Ascending aorta (tissue), 2 donors: ENCODE measurements at regions not wholly inside any gene's neighbourhood (a gene's known extent, or its start where the extent isn't known, plus 50 kb on each side); places are given as distances from the start of the nearest gene placed in this dataset.

Source experiments
- DNase-seq, 2 donors: peaks; one replicate each; pipeline ENCODE4 v3.0.0-alpha.2; 2019; ENCODE audit warnings: low spot score in 2 of 2
- H3K27ac ChIP-seq, 2 donors: fragments of 200-600 bp; sonication (generic); one replicate each; pipeline ENCODE4 v1.5.1; 2016 to 2017; ENCODE audit warnings: mild to moderate bottlenecking in 1 of 2
- H3K27me3 ChIP-seq: fragments of 200-600 bp; sonication (generic); one replicate; pipeline ENCODE4 v1.5.1; 2017
- H3K36me3 ChIP-seq, 2 donors: fragments of 200-600 bp; sonication (generic); one replicate each; pipeline ENCODE4 v1.5.1; 2016
- H3K4me1 ChIP-seq, 2 donors: fragments of 200-600 bp; sonication (generic); one replicate each; pipeline ENCODE4 v1.5.1; 2016 to 2017; ENCODE audit warnings: mild to moderate bottlenecking in 1 of 2
- H3K4me3 ChIP-seq, 2 donors: fragments of 200-600 bp; sonication (generic); one replicate each; pipeline ENCODE4 v1.5.1; 2016 to 2017; ENCODE audit warnings: mild to moderate bottlenecking in 1 of 2
- H3K9me3 ChIP-seq, 2 donors: fragments of 200-600 bp; sonication (generic); one replicate each; pipeline ENCODE4 v1.5.1; 2016
- intact Hi-C: fragments of 100-400 bp; cut with DNase I; formaldehyde crosslinking; loops from one replicate; pipeline ENCODE4 v1.15.1; 2023
- TF ChIP-seq, protein P1 (sequence below), 3 experiments: fragments of 200-600 bp in 2 of 3; fragments of 450-650 bp in 1 of 3; sonication (generic) in 2 of 3; IDR thresholded peaks; one replicate each; pipeline ENCODE4 v1.5.1; 2016 to 2019; ENCODE audit warnings: antibody characterized with exemption in 3 of 3, mild to moderate bottlenecking in 1 of 3, moderate library complexity in 1 of 3

DNA sequence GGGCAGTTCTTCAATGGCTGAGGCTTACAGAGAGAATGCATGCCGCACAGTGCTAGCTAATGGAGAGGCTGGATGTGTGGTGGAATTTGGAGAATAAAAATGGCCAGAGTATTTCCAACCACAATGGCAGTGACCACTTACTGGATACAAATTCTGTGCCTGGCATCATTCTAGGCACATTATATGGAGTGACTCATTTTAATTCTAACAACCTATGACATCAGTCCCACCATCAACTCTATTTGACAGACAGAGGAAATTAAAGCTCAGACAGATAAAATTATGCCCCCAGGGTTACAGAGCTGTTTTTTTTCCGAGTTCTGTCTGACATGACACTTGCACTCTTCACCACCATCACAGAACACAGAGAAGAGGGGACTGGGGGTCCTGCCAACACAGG is 105.6 kb upstream of the IL12B start:
- H3K4me1 ChIP-seq = no peaks in the 10 kb centered on the region
- no peaks in the 10 kb centered on the region for H3K27me3 ChIP-seq
- no peaks in the 10 kb centered on the region for H3K9me3 ChIP-seq
- TF ChIP-seq, protein P1, sequence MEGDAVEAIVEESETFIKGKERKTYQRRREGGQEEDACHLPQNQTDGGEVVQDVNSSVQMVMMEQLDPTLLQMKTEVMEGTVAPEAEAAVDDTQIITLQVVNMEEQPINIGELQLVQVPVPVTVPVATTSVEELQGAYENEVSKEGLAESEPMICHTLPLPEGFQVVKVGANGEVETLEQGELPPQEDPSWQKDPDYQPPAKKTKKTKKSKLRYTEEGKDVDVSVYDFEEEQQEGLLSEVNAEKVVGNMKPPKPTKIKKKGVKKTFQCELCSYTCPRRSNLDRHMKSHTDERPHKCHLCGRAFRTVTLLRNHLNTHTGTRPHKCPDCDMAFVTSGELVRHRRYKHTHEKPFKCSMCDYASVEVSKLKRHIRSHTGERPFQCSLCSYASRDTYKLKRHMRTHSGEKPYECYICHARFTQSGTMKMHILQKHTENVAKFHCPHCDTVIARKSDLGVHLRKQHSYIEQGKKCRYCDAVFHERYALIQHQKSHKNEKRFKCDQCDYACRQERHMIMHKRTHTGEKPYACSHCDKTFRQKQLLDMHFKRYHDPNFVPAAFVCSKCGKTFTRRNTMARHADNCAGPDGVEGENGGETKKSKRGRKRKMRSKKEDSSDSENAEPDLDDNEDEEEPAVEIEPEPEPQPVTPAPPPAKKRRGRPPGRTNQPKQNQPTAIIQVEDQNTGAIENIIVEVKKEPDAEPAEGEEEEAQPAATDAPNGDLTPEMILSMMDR (IDR thresholded peaks at IDR 0.05) = no peak
- no peak overlapping the region for H3K27ac ChIP-seq
- intact Hi-C loops = no loop called here
- no peak for DNase-seq
- no peak overlapping the region for H3K4me3 ChIP-seq
- H3K36me3 ChIP-seq = no peaks in the 10 kb centered on the region

DNA sequence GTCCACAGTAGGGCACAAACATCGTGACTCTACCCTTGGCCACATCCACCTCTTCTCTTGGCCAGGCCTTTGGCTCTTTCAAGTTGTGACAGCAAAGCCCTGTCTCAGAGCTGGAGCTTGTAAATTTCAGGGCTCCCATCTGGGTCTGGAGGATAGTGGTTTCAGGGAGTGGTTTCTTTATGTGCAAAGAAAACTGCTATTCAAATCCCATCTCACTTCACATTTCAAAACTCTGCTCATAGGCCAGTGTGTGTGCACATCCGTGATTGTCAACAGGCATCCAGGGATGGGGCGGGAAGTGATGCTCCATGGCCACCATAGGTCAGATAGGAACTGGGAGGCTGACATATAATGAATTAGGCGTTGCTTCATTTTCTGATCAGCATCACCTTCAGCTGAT is 107.8 kb upstream of the IL12B start:
- no peak overlapping the region for H3K27ac ChIP-seq
- no peak overlapping the region for H3K4me3 ChIP-seq
- intact Hi-C loops = no loop called here
- no peaks in the 10 kb centered on the region for H3K4me1 ChIP-seq
- H3K9me3 ChIP-seq = no peaks in the 10 kb centered on the region
- TF ChIP-seq, protein P1 (IDR thresholded peaks at IDR 0.05) = no peak
- H3K27me3 ChIP-seq = no peaks in the 10 kb centered on the region
- no peak for DNase-seq
- no peaks in the 10 kb centered on the region for H3K36me3 ChIP-seq

DNA sequence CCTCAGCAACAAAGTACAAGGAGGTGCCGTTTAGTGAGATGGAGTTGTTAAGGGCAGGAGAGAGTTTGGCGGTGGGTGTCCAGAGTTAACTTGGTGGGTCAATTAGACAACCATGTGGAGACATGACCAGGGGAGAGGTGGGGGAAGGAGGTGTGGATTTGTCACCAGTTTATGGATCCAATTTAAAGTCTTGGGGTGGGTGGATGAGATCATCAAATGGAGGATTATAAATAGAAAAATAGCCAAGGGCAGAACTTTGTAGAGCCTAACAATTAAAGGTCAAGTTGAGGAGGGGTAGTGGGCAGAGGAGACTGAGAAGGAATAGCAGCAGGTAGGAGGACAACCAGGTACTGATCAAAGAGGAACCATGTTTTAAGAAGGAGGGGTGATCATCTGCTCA is 108.7 kb upstream of the IL12B start:
- Histone ChIP-seq H3K27ac (no peak overlapping the region), H3K9me3 (no peaks in the 10 kb centered on the region), H3K4me3 (no peak overlapping the region), H3K4me1 (no peaks in the 10 kb centered on the region), H3K27me3 (no peaks in the 10 kb centered on the region), H3K36me3 (no peaks in the 10 kb centered on the region)
- intact Hi-C loops = no loop called here
- TF ChIP-seq, protein P1 (IDR thresholded peaks at IDR 0.05) = no peak
- DNase-seq = no peak

DNA sequence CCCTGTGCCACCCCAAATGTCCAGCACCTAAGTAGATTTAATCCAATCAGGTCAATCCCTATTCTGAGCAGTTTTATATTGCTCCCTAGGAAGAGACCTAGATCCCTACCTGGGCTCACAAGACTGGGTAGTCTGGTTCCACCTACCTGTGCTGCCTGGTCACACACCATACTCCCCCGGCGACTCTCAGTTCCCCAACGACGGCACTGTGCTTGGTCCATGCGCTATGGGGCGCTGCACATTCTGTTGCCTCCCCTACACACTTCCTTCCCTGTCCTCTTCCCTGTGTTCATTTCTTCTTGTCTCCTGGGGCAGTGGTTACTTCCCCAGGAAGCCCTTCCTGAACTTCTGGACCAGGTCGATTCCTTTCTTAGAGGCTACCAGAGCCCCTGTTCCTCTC is 109.9 kb upstream of the IL12B start:
- no peaks in the 10 kb centered on the region for H3K36me3 ChIP-seq
- no peaks in the 10 kb centered on the region for H3K27me3 ChIP-seq
- H3K4me3 ChIP-seq = no peak overlapping the region
- no peaks in the 10 kb centered on the region for H3K9me3 ChIP-seq
- DNase-seq = no peak
- intact Hi-C loops = no loop called here
- H3K4me1 ChIP-seq = no peaks in the 10 kb centered on the region
- no peak overlapping the region for H3K27ac ChIP-seq
- TF ChIP-seq, protein P1 (IDR thresholded peaks at IDR 0.05) = no peak

DNA sequence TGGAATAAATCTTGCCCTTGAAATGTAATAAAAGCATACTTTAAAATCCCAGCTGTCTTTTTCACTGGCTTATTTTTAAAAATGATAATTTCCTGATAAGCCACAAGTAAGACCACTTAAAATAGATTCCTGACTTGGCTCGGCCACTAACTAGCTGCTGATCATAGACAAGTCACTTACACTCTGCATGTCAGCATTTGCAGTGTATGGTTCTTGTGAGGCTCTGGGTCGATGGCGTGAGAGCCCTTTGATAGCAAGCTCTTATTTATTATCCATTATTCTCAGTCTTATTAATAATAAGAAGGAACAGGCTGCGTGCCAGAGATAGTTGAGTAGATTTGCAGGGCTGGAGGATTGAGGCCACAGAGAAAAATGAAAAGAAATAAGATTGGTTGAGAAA is 110.7 kb upstream of the IL12B start:
- Histone ChIP-seq H3K9me3 (no peaks in the 10 kb centered on the region), H3K27me3 (no peaks in the 10 kb centered on the region), H3K4me1 (no peaks in the 10 kb centered on the region), H3K4me3 (no peak overlapping the region), H3K36me3 (no peaks in the 10 kb centered on the region), H3K27ac (no peak overlapping the region)
- TF ChIP-seq, protein P1 (IDR thresholded peaks at IDR 0.05) = no peak
- no peak for DNase-seq
- intact Hi-C loops = no loop called here

DNA sequence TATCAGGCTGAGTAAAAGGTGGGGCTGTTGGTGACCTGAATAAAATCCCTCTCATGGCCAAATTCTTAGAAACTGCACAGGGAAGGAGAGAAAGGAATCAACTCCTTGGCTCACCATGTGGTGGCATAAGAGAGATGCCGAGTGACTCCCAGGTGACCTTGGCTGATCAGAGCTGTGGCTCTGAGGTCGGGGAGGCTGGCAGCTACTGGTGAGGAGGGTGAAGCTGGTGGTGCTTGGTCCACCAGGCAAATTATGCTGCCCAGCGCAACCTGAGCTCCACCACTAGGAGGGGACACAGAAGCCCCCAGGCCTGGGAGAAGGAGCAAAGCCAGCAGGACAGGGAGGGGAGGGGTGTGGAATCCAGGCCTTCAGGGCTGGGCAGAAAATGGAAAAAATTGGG is 111.2 kb upstream of the IL12B start:
- intact Hi-C loops = no loop called here
- no peaks in the 10 kb centered on the region for H3K27me3 ChIP-seq
- DNase-seq = no peak
- no peak overlapping the region for H3K4me3 ChIP-seq
- no peaks in the 10 kb centered on the region for H3K36me3 ChIP-seq
- TF ChIP-seq, protein P1 (IDR thresholded peaks at IDR 0.05) = peak in 1 of 3 experiments; percentile 10
- H3K4me1 ChIP-seq = no peaks in the 10 kb centered on the region
- H3K27ac ChIP-seq = no peak overlapping the region
- H3K9me3 ChIP-seq = no peaks in the 10 kb centered on the region
